ENCODE measurements at regions not wholly inside any gene's neighbourhood (a gene's known extent, or its start where the extent isn't known, plus 50 kb on each side); places are given as distances from the start of the nearest gene placed in this dataset.

DNA sequence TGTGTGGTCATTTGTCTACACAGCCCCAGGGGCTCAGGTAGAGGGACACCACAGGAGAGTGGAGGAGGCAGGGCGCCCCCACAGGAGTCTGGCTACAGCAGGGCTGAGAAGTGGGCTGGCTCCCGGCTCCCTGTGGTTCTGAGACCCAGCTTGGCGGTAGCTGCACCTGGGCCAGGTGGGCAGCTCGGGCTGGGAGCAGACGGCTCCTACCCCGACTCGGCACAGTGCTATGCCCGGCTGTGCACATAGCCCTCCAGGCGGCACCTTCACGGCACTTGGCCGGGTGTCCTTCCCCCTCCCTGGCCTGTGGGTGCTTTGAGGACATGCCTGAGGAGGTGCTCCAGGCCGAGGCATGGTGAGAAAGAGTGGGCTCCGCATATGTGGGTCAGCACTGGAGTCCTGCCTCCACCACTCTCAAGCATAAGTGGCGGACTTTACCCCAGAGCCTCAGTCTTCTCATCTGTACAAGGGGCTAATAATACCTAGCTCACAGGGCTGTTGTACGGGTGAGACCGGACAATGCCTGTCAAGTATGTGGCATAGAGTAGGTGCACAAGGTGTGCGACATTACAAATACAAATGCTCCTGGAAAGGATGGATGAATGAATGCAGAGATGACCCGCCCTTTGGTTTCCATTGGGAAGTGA lies 50.1 kb upstream of the JPH3 start:
- ATAC-seq (no peak), DNase-seq (ENCODE audit: low spot score) (no peak)
- intact Hi-C loops (cut with DNase I): no loop called here

GRCh38 chr16:87551487-87551886 lies 50.8 kb upstream of the JPH3 start:
- intact Hi-C loops (cut with DNase I): no loop called here
- DNase-seq (ENCODE audit: low spot score) (no peak), ATAC-seq (no peak)

- intact Hi-C loops (cut with DNase I): no loop called here
- ATAC-seq: peak; percentile 65
Measured at GRCh38 chr16:87550495-87550961, 51.8 kb upstream of the JPH3 start.

DNA sequence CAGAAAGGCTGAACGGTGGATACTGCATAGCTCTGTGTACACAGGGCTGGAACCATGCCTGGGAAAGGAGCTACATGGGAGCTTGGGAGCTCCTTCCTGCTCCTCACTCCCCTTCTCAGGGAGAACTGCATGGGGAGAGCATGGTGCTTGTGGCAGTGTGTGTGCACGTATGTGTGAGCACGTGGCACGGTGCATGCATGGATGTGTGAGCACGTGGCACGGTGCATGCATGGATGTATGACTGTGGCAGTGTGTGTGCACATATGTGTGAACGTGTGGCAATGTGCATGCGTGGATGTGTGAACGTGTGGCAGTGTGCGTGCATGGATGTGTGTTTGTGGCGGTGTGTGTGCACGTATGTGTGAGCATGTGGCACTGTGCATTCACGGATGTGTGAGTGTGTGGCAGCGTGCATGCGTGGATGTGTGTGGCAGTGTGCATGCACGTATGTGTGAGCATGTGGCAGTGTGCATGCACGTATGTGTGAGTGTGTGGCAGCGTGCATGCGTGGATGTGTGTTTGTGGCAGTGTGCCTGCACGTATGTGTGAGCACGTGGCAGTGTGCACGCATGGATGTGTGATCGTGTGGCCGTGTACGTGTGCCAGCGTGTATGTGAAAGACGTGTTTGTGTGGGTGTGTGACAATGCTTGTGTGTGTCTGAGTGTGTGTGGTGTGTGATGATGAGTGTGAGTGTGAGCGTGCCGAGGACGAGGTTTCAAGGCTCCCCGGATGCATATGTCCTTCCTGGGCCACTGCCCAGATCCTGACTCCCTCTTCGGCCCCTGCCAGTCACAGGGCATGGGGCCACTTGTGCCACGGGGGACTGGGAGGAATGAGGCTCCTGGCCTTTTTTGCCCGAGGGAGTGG lies 52.4 kb upstream of the JPH3 start:
- no peak for DNase-seq (ENCODE audit: low spot score)
- ATAC-seq: no peak
- intact Hi-C loops (cut with DNase I): no loop called here

More at GRCh38 chr16:87550495-87550961, 51.8 kb upstream of the JPH3 start:
- DNase-seq (ENCODE audit: low spot score): peak; percentile 68

GRCh38 chr16:87548046-87548445 lies 54.3 kb upstream of the JPH3 start:
- ATAC-seq (no peak), DNase-seq (ENCODE audit: low spot score) (no peak)
- intact Hi-C loops (cut with DNase I): no loop called here

DNA sequence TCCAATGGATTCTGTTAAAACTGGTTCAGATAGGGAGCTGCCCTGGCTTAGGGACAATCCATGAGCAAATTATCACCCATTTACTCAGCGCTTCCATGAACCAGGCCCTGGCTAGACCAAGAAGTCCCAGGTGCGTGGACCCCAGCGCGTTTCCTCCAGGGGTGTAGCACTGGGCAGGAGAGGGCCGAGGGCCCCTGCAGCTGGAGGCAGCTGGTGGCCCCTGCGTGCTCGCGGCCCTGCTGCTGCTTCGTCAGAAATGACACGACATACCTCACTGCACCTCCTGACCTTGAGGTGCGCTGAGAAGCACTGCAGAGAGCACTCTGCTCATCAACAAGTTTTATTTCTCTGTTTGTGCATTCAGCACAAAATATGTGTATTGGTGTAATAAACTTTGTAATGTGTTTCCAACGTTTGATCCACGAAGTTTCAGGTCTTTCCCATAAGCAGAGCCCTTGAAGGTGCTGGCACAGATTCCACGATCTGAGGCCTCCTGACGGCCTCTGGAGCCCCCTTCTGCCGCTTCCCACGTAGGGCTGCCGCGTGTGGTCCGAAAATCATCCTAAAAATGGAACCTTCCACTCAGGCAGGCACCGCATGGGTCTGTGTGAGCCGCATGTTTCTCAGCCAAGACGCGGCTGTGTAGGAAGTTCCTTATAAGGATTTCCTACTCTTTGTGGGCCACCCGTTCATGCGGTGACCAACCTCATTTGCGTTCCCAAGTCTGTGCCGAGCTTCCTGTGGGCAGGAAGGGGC lies 50.8 kb upstream of the ZCCHC14 start:
- DNase-seq (ENCODE audit: low spot score): no peak
- intact Hi-C loops (cut with DNase I): no loop called here
- ATAC-seq: no peak

DNA sequence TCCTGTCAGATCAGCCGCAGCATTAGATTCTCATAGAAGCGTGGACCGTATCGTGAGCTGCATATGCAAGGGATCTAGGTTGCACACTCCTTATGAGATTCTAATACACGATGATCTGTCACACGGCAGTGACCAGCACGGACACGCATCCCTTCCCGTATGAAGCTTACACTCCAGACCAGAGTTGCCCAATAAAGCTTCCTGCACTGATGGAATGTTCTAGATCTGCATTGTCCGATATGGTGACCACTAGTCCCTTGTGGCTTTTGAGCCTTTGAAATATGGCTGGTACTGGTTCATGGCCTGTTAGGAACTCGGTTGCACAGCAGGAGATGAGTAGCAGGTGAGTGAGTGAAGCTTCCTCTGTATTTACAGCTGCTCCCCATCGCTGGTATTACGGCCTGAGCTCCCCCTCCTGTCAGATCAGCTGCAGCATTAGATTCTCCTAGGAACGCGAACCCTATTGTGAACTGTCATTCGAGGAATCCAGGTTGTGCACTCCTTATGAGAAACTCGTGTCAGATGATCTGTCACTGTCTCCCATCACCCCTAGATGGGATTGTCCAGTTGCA lies 49.8 kb upstream of the ZCCHC14 start:
- DNase-seq (ENCODE audit: low spot score) (no peak), ATAC-seq (no peak)
- intact Hi-C loops (cut with DNase I): no loop called here
